Tibial artery (tissue), 4 donors: ENCODE measurements at regions not wholly inside any gene's neighbourhood (a gene's known extent, or its start where the extent isn't known, plus 50 kb on each side); places are given as distances from the start of the nearest gene placed in this dataset.

ENCODE experiments used
- DNase-seq, 2 donors: peaks; one replicate each; pipeline ENCODE4 v3.0.0-alpha.2; 2019
- H3K27ac ChIP-seq, 2 donors: fragments of 200-600 bp; sonication (generic) in 1 of 2; 1 replicate in 1 of 2; 2 replicates in 1 of 2; pipeline ENCODE4 v1.5.1; 2018 to 2019; ENCODE audit warnings: mild to moderate bottlenecking in 1 of 2
- H3K27me3 ChIP-seq, 2 donors: fragments of 200-600 bp; sonication (generic) in 1 of 2; one replicate each; pipeline versions ENCODE4 v1.5.1 to v1.6.0; 2016 to 2019
- H3K36me3 ChIP-seq, 3 donors: fragments of 200-600 bp; sonication (generic) in 2 of 3; one replicate each; pipeline ENCODE4 v1.5.1; 2016 to 2019; ENCODE audit warnings: mild to moderate bottlenecking in 2 of 3
- H3K4me1 ChIP-seq, 4 donors: fragments of 200-600 bp; sonication (generic) in 2 of 4; 1 replicate in 3 of 4; 2 replicates in 1 of 4; pipeline ENCODE4 v1.5.1; 2016 to 2019
- H3K4me3 ChIP-seq, 2 donors: fragments of 200-600 bp; sonication (generic) in 1 of 2; 1 replicate in 1 of 2; 2 replicates in 1 of 2; pipeline ENCODE4 v1.5.1; 2018 to 2019; ENCODE audit warnings: mild to moderate bottlenecking in 2 of 2
- H3K9me3 ChIP-seq, 3 donors: fragments of 200-600 bp; sonication (generic) in 1 of 3; one replicate each; pipeline ENCODE4 v1.5.1; 2016 to 2019
- CTCF ChIP-seq, 2 experiments: fragments of 200-600 bp in 1 of 2; fragments of 450-650 bp in 1 of 2; IDR thresholded peaks; one replicate each; pipeline ENCODE4 v1.5.1; 2017 to 2019; ENCODE audit warnings: antibody characterized with exemption in 2 of 2, mild to moderate bottlenecking in 1 of 2, moderate library complexity in 1 of 2
- intact Hi-C: fragments of 100-400 bp; cut with DNase I; formaldehyde crosslinking; loops from one replicate; pipeline ENCODE4 v1.15.0; 2023; ENCODE audit warnings: low total_unique reads

GRCh38 chr7:119175911-119176627 is 951.6 kb downstream of the ANKRD7 start:
- Histone ChIP-seq H3K9me3 (no peaks in the 10 kb centered on the region), H3K27me3 (no peaks in the 10 kb centered on the region), H3K4me3 (no peak overlapping the region), H3K4me1 (no peaks in the 10 kb centered on the region), H3K27ac (no peak overlapping the region), H3K36me3 (no peaks in the 10 kb centered on the region)
- peak; percentile 60 to 76 for TF ChIP-seq CTCF (IDR thresholded peaks at IDR 0.05)
- intact Hi-C loops = no loop called here
- DNase-seq = no peak

GRCh38 chr7:119177863-119178262 is 953.4 kb downstream of the ANKRD7 start:
- Histone ChIP-seq H3K4me3 (no peak overlapping the region), H3K27ac (no peak overlapping the region), H3K27me3 (no peaks in the 10 kb centered on the region), H3K4me1 (no peaks in the 10 kb centered on the region), H3K9me3 (peaks cover 0 to 3% (median 0%) of the 10 kb centered on the region in 3 donors), H3K36me3 (no peaks in the 10 kb centered on the region)
- intact Hi-C loops = no loop called here
- no peak for TF ChIP-seq CTCF (IDR thresholded peaks at IDR 0.05)
- DNase-seq = no peak

DNA sequence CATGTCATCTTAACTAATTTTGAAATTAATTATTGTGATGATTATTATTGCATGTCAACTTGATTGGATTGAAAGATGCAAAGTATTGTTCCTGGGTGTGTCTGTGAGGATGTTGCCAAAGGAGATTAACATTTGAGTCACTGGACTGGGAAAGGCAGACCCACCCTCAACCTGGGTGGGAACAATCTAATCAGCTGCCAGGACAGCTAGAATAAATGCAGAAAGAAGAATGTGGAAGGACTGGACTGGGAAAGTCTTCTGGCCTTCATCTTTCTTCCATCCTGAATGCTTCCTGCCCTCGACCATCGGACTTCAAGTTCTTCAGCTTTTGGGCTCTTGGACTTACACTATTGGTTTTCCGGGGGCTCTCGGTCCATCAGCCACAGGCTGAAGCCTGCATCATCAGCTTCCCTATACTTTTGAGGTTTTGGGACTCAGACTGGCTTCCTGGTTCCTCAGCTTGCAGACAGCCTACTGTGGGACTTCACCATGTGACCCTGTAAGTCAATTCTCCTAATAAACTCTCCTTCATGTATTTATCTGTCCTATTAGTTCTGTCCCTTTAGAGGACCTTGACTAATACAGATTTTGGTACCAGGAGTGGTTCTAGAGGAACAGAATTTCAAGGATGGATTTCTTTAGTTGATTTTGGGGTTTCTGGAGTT is 959.8 kb downstream of the ANKRD7 start:
- Histone ChIP-seq H3K4me1 (no peaks in the 10 kb centered on the region), H3K27me3 (no peaks in the 10 kb centered on the region), H3K27ac (no peak overlapping the region), H3K4me3 (no peak overlapping the region), H3K9me3 (peaks cover 0 to 3% (median 0%) of the 10 kb centered on the region in 3 donors), H3K36me3 (no peaks in the 10 kb centered on the region)
- no peak for TF ChIP-seq CTCF (IDR thresholded peaks at IDR 0.05)
- no peak for DNase-seq
- intact Hi-C loops = no loop called here

DNA sequence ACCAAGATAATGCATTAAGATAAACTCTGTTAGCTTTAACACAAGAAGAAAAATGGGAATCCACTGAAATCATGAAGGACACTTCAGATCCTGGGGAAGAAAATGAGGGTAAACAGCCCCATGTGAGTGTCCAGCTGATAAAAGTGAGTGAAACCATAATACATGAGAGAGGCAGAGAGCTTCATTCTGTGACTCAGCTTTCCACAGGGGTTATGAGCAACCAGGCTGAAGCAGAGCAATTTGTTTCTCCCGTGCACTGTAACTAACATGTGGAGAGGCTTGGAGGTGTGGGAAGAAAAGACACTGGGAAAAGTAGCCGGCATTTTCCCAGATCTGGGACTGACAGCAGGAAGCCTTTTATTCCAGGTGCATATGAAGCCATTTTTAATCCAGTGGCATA is 971.7 kb downstream of the ANKRD7 start:
- intact Hi-C loops = no loop called here
- H3K4me3 ChIP-seq = no peak overlapping the region
- no peaks in the 10 kb centered on the region for H3K4me1 ChIP-seq
- no peaks in the 10 kb centered on the region for H3K27me3 ChIP-seq
- H3K36me3 ChIP-seq = no peaks in the 10 kb centered on the region
- no peak for DNase-seq
- no peak for TF ChIP-seq CTCF (IDR thresholded peaks at IDR 0.05)
- no peaks in the 10 kb centered on the region for H3K9me3 ChIP-seq
- H3K27ac ChIP-seq = no peak overlapping the region

GRCh38 chr7:119197172-119197876 is 972.8 kb downstream of the ANKRD7 start:
- intact Hi-C loops = no loop called here
- Histone ChIP-seq H3K27ac (no peak overlapping the region), H3K36me3 (no peaks in the 10 kb centered on the region), H3K27me3 (no peaks in the 10 kb centered on the region), H3K4me3 (no peak overlapping the region), H3K9me3 (no peaks in the 10 kb centered on the region), H3K4me1 (no peaks in the 10 kb centered on the region)
- DNase-seq = no peak
- no peak for TF ChIP-seq CTCF (IDR thresholded peaks at IDR 0.05)
